RWPE2 (cell line): ENCODE measurements at regions not wholly inside any gene's neighbourhood (a gene's known extent, or its start where the extent isn't known, plus 50 kb on each side); places are given as distances from the start of the nearest gene placed in this dataset.
"Not testable (repeated sequence)": the region's sequence is repeated elsewhere in the genome, so short reads cannot be mapped to it uniquely, and the experiment has no call there.

Source experiments
- ATAC-seq: fragments of 200-7000 bp; cut with Tn5 transposase; 3 replicates; pipeline ENCODE4 v1.9.1; 2021; ENCODE audit warnings: low read depth
- DNase-seq: peaks from one replicate; pipeline ENCODE4 v3.0.0-alpha.2; 2020; ENCODE audit warnings: low spot score
- H3K27ac ChIP-seq: fragments of 450-650 bp; 2 replicates; pipeline ENCODE4 v1.5.1; 2017; ENCODE audit warnings: mild to moderate bottlenecking; ENCODE audit not compliant: poor library complexity, severe bottlenecking
- H3K27me3 ChIP-seq: fragments of 250-450 bp; sonication (Bioruptor Pico); 2 replicates; pipeline ENCODE4 v1.5.1; 2021; ENCODE audit warnings: mild to moderate bottlenecking, moderate library complexity; ENCODE audit not compliant: insufficient read depth, poor library complexity, severe bottlenecking
- H3K36me3 ChIP-seq: fragments of 250-450 bp; sonication (Bioruptor Pico); 2 replicates; pipeline ENCODE4 v1.5.1; 2020; ENCODE audit warnings: low read depth, mild to moderate bottlenecking, moderate library complexity
- H3K4me1 ChIP-seq: fragments of 250-450 bp; sonication (Bioruptor Pico); 2 replicates; pipeline ENCODE4 v1.5.1; 2021; ENCODE audit warnings: mild to moderate bottlenecking, moderate library complexity; ENCODE audit not compliant: insufficient read depth, poor library complexity, severe bottlenecking
- H3K4me3 ChIP-seq: fragments of 250-450 bp; sonication (Bioruptor Pico); 2 replicates; pipeline ENCODE4 v1.5.1; 2021; ENCODE audit warnings: mild to moderate bottlenecking, moderate library complexity; ENCODE audit not compliant: severe bottlenecking
- H3K9me3 ChIP-seq: fragments of 250-450 bp; sonication (Bioruptor Pico); 2 replicates; pipeline ENCODE4 v1.5.1; 2021; ENCODE audit warnings: mild to moderate bottlenecking, moderate library complexity; ENCODE audit not compliant: severe bottlenecking
- CTCF ChIP-seq: fragments of 450-650 bp; IDR thresholded peaks from one replicate; pipeline ENCODE4 v1.5.1; 2017; ENCODE audit warnings: mild to moderate bottlenecking, moderate library complexity; ENCODE audit not compliant: poor library complexity, severe bottlenecking

- TF ChIP-seq CTCF = no peak
- DNase-seq = no peak
- no peak for ATAC-seq
- H3K4me3 ChIP-seq = no peak overlapping the region
- no peak overlapping the region for H3K27ac ChIP-seq
- no peaks in the 10 kb centered on the region for H3K9me3 ChIP-seq
- no peaks in the 10 kb centered on the region for H3K27me3 ChIP-seq
- no peaks in the 10 kb centered on the region for H3K36me3 ChIP-seq
- H3K4me1 ChIP-seq = no peaks in the 10 kb centered on the region
These were observed 111.3 kb upstream of the CRHR1 start for GRCh38 chr17:45672792-45673191.

- H3K36me3 ChIP-seq, DNase-seq, H3K27ac ChIP-seq, H3K4me1 ChIP-seq, H3K9me3 ChIP-seq, ATAC-seq, H3K27me3 ChIP-seq, H3K4me3 ChIP-seq: not testable (repeated sequence)
These were observed 110.4 kb upstream of the CRHR1 start for GRCh38 chr17:45673759-45674158.

GRCh38 chr17:45675012-45675411, 109.1 kb upstream of the CRHR1 start:
- no peak for TF ChIP-seq CTCF
- no peak overlapping the region for H3K4me3 ChIP-seq
- no peaks in the 10 kb centered on the region for H3K4me1 ChIP-seq
- H3K27ac ChIP-seq = no peak overlapping the region
- H3K36me3 ChIP-seq = no peaks in the 10 kb centered on the region
- ATAC-seq (no peak), DNase-seq (no peak)
- H3K27me3 ChIP-seq = no peaks in the 10 kb centered on the region
- H3K9me3 ChIP-seq = no peaks in the 10 kb centered on the region

- Histone ChIP-seq H3K9me3 (no peaks in the 10 kb centered on the region), H3K27ac (no peak overlapping the region), H3K4me1 (no peaks in the 10 kb centered on the region), H3K4me3 (no peak overlapping the region), H3K27me3 (no peaks in the 10 kb centered on the region), H3K36me3 (no peaks in the 10 kb centered on the region)
- ATAC-seq (no peak), DNase-seq (no peak)
- no peak for TF ChIP-seq CTCF
These were observed 108.2 kb upstream of the CRHR1 start for GRCh38 chr17:45675892-45676291.

GRCh38 chr17:45676695-45677094, 107.4 kb upstream of the CRHR1 start:
- no peaks in the 10 kb centered on the region for H3K36me3 ChIP-seq
- H3K4me3 ChIP-seq = no peak overlapping the region
- TF ChIP-seq CTCF = no peak
- no peaks in the 10 kb centered on the region for H3K27me3 ChIP-seq
- no peaks in the 10 kb centered on the region for H3K4me1 ChIP-seq
- H3K27ac ChIP-seq = no peak overlapping the region
- ATAC-seq (no peak), DNase-seq (no peak)
- no peaks in the 10 kb centered on the region for H3K9me3 ChIP-seq
